H1 (cell line): ENCODE measurements at regions not wholly inside any gene's neighbourhood (a gene's known extent, or its start where the extent isn't known, plus 50 kb on each side); places are given as distances from the start of the nearest gene placed in this dataset.

Experiments used
- JUND ChIP-seq: IDR thresholded peaks from 2 replicates; pipeline ENCODE4 v1.6.1; 2011; ENCODE audit warnings: mild to moderate bottlenecking, improper control_type of control experiment, low read length
- POU5F1 ChIP-seq: IDR thresholded peaks from 2 replicates; pipeline ENCODE4 v1.6.1; 2011; ENCODE audit warnings: low read depth, mild to moderate bottlenecking, low read length, moderate library complexity
- SIRT6 ChIP-seq: IDR thresholded peaks from one replicate; pipeline ENCODE4 v1.7.1; 2012; ENCODE audit warnings: low read length, inconsistent platforms
- SP2 ChIP-seq: IDR thresholded peaks from 2 replicates; pipeline ENCODE4 v1.6.1; 2012; ENCODE audit warnings: mild to moderate bottlenecking, low read length, inconsistent platforms
- TEAD4 ChIP-seq: IDR thresholded peaks from 2 replicates; pipeline ENCODE4 v1.6.1; 2012; ENCODE audit warnings: low read depth, low read length, inconsistent platforms, mixed read lengths
- TF ChIP-seq, protein P1 (sequence below): IDR thresholded peaks from 2 replicates; pipeline ENCODE4 v1.6.1; 2011; ENCODE audit warnings: low read length, improper control_type of control experiment

DNA sequence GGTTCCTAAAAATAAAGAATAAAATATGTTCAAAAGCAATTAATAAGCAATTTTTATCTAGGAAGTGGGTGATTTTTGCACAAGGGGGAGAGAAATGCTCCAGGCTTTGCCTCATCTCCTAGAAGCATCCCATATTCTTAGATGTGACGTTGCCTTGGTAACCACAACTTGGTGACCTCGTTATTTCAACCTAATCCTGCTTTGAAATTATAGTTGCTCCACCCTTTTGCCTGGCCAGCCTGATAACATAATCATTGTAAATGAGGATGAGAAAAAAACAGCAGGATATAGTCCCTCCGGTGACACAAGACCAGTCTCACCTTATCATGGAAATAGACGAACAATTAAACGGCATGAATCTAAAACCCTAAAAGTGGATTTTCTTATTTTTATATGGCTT, 194.4 kb downstream of the QDPR start (continued):
- TF ChIP-seq, protein P1, sequence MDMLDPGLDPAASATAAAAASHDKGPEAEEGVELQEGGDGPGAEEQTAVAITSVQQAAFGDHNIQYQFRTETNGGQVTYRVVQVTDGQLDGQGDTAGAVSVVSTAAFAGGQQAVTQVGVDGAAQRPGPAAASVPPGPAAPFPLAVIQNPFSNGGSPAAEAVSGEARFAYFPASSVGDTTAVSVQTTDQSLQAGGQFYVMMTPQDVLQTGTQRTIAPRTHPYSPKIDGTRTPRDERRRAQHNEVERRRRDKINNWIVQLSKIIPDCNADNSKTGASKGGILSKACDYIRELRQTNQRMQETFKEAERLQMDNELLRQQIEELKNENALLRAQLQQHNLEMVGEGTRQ = no peak
- TF ChIP-seq TEAD4 = no peak
- TF ChIP-seq JUND = no peak
- no peak for TF ChIP-seq POU5F1
- TF ChIP-seq SIRT6 = no peak
- TF ChIP-seq SP2 = no peak
